Activated T-helper 9 cell treated with anti-CD3 and anti-CD28 coated beads, Interleukin-2, amount 50 U/mL, for 16 hours (primary cell): ENCODE measurements at regions not wholly inside any gene's neighbourhood (a gene's known extent, or its start where the extent isn't known, plus 50 kb on each side); places are given as distances from the start of the nearest gene placed in this dataset.
"Not testable (repeated sequence)": the region's sequence is repeated elsewhere in the genome, so short reads cannot be mapped to it uniquely, and the experiment has no call there.

ENCODE experiments used
- DNase-seq: peaks from one replicate; pipeline ENCODE4 v3.0.0-alpha.2; 2020; ENCODE audit warnings: low read depth

DNA sequence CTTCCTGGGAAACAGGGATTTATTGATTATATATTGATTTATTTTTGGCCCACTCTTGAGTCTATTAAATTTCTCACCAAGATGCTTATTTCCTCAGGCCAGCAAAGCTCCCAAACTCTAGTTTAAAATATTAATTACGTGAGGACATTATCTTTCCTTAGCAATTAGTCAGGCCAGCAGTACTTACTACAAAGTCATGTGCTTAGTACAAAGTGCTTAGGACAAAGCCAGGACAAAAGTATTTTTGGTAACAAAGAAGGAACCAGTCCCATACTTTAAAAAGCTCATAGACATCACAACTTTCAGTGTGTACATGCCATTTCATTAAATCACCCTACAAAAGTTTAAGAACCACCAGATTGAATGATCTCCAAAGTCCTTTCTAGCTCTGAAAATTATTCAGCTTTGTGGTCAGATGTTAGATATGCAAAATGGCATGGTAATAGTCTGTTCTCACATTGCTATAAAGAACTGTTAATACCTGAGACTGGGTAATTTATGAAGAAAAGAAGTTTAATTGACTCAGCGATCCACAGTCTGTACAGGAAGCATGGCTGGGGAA is 94.7 kb upstream of the PWP1 start:
- DNase-seq = no peak

DNA sequence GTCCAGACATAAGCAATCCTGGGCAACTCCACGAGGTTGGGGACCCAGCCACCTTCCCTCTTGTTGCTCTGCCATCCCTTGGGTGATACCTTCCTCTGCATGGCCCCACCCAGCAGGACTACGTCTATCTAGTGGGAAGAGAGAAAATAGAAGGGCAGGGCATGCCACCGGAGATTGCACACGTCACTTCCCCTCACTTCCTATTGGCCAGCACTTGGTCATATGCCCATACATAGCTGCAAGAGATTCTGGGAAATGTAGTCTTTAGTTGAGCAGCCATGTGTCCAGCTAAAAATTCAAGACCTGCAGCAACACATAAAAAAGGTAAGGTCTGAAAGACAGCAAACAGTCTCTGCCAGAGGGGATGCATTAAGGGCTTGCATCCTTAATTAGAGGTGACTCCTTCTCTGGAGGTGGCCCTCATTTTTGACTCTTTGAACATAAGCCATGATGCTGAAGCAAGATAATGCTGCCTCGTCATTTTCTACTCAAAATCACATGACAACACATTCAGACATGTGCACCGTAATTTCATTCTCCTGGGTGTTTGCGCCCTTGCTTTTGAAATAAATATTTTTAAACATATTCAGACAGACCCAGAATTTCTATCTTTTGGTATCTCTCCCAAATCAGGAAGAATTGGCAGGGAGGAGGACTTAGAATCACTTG is 91.8 kb upstream of the PWP1 start:
- no peak for DNase-seq

DNA sequence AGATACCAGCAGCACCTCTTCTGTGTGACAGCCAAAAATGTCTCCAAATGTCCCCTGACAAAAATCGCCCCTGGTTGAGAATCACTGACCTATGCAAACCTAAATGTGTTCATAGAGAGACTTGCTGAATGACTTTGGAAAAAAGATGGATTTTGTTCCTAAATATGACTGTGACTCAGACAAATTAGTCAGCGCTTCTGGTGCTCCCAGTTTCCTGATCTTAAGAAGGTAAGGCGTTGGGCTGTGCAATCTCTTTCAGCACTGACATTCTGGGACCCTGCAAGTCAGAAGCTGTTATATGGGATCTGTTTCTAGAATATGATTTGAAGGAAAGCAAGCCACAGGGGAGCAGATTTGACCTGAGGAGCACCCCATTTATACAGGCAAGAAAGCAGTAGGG is 90.6 kb upstream of the PWP1 start:
- no peak for DNase-seq

DNA sequence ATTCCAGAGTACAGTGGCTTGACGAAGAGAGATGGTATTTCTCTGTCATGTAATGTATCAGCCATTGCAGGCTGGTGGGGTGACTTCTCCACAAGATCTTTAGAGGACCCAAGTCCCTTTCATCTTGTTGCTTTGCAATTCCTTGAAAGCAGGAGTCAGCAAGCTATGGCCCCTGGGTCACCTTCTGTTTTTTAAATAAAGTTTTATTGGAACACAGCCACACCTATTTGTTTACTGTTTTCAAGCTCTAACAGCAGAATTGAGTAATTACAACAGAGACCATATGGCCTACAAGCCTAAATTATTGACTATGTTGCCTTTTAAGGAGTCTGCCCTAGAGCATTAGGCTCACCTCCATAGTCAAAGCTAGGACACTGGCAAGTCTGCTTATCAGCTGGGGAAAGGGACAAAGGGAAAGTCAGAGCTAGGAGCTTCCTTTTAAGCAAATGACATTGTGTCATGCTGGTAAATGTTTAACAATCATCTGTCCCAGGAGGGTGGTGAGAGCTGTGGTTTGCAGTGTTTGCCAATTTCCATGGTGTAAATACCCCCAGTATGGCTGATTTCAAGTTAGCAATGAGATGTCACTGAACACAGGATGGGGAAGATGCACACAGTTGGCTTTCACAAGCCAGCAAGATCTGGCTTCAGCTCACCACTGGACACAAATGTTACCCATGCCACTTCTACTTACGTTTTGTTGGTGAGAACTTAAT is 87.7 kb upstream of the PWP1 start:
- DNase-seq = no peak

DNA sequence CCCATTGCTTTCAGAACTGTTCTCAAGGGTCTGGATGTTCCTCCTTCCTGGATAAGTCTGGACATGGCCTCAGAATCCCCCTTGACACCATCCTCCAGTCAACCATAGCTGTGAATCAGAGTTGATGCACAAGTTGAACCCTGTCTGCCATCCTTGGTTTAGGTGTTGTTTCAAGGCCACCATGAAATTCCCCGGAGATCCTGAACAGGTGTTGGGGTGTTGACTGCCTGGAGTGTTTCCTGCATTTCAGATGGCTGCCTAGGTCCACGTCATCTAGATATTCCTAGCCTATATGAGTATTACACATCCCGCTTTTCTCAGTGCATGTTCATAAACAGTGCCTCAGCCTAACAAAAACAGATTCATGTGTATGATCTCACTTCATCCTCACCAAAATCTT is 86.7 kb upstream of the PWP1 start:
- DNase-seq = no peak

DNA sequence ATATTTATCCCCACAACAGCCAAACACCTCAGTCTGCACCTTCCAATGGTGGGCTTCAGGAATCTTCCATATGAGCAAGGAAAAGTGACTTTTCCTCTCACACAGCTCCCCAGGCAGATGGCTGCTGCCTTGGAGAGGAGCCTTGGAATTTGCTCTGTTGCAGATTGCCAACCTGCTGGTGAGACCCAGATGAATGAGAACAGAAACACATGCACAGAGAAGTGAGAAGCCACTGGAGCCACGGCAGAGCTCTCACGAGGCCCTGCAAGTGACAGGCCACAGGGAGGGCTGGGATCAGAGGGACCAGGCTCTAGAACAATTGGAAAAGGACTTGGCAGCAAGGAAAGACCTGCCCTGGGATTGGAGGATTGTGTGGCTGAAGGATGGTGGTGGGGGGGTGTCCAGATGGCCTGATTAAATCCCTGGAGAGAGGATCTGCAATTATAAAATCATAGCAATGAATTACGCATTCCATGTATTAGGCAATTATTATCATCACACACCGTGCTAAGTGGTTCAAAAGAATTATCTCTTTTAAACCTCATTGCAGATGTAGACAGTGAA is 84.9 kb upstream of the PWP1 start:
- DNase-seq = no peak

DNA sequence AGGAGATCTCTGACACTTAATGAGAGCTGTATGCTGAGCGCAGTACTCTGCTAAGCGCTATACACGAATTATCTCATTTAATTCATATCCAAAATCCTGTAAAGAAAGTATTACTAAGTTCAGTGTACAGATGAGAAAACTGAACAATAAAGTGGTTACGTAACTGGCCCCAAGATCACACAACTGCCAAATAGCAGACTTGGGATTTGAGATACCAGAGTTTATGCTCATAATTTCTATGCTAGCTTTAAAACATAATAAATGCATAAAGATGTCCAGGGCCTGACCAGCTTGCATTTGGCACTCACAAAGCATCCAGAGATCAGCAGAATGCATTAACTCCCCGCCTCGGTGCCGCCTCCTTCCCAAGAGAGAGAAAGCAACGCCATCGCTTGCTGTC is 83.2 kb upstream of the PWP1 start:
- no peak for DNase-seq

DNA sequence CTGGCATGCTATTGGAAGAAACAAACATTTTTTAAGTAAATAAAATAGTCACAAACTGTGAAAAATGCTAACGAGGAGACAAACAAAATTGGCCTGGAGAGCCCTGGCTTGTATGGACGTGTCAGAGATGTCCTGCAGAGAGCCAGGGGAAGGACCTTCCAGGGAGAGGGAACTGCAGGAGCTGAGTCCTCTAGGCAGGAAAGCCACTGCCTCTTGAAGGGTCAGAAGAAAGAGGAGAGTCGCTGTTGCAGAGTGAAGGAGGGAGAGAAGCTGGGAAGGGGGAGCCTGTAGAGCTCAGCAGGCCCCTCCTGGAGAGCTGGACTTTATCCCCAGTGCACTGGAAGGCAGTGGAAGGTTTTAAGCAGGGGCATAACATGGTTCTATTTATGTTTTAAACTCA is 80.3 kb upstream of the PWP1 start:
- no peak for DNase-seq

DNA sequence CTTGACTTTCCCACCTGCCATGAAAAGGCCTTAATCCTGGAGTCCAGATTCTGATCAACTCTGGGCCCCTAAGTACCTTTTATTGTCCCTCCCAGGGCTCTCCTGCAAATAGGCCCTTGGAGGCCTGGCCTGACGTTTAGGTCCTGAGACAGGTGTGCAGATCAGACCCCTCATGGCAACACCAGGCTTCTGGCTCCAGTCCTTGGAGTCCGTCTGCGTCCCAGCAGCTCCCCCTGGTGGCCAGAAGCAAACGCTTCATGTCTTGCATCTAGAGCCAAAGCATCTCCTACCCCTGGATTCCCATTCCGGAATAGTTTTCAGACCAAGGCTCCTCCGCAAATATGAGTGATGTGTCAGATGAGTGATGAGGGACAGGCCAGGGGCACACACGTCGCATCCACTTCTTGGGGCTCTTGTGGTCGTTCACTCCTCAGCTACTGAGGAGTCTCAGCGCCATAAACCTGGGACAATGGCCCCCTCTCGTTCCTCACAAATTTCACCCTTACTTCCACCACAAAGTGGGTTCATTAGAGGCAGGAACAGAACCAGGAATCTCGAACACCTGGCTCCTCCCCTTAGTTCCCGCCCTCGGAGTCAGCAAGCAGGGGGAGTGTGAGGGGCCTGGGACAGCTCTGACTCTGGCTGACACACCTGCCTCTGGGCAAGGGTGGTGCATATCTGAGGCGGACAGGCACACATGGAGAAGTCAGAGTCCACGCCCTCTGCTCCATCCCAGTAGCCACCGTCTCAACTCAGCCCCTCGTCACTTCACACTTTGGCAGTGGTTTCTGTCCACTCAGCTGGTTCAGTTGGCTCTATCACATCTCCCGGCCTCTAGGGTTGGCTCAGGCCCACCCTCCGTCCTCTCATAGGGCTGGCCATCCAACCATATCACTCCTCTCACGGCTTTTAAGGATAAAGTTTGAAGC is 77.9 kb upstream of the PWP1 start:
- DNase-seq = peak; percentile 72

DNA sequence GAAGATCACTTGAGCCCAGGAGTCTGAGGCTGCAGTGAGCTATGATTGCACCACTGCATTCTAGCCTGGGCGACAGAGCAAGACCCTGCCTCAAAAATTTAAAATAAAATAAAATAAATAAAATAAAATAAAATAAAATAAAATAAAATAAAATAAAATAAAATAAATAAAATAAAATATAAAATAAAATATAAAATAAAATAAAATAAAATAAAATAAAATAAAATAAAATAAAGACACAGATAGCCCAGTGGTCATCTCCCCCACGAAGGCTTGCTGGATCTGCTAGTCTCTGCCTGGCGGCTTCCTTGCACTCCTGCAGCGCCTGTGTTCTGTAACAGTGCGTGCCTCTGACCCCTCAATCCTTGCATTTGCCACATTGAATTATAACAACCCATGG is 76.8 kb upstream of the PWP1 start:
- DNase-seq = not testable (repeated sequence)

DNA sequence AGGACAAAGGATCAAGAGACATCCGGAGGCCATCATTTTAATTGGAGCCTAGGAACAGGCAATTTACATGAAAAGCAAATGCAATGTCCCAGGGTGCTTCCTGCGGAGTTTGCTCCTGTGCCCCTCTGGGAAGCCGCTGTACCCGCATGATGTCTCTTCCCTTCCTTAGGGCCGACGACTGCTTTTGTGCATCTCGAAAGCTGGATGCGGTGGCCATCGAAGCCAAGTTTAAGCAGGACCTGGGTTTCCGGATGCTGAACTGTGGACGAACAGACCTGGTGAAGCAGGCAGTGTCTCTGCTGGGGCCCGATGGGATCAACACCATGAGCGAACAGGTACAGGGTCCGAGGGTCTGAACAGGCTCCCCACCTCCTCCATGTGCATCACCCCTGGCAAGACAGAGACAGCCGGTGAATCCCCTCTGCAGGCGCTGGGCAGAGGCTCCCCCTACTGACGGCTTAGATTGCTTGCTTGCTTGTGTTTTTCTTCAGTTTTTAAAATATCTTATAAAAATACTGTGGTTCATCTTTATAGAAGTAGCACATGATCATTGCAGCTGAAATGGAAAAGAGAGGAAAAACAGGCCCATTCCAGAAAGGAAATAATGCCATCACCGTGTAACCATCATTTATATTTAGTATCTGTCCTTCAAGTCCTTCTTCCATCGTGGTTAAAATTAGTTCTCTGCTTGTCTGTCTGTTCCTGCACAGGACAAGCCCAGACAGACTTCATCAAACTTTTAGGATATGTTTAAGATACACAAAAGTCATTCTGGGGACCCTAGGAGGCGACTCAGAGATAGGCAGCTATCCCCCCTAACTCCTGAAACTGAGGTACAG is 75.4 kb upstream of the PWP1 start:
- no peak for DNase-seq

DNA sequence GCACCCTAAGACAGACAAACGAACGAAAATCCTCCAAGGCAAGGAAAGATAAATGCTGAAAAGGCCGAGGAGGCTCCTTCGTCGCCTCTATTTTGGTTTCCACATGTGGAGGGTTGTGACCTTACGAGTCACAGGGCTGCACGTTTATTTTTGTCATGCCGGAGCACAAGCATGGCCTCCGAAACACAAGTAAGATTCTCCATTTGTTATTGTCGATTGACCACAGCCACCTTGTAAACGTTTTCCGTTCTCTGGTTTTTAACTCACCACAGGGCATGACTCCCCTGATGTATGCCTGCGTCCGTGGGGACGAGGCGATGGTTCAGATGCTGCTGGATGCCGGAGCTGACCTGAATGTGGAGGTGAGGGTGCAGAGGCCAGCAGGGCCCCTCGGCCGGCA is 73.1 kb upstream of the PWP1 start:
- DNase-seq = no peak

DNA sequence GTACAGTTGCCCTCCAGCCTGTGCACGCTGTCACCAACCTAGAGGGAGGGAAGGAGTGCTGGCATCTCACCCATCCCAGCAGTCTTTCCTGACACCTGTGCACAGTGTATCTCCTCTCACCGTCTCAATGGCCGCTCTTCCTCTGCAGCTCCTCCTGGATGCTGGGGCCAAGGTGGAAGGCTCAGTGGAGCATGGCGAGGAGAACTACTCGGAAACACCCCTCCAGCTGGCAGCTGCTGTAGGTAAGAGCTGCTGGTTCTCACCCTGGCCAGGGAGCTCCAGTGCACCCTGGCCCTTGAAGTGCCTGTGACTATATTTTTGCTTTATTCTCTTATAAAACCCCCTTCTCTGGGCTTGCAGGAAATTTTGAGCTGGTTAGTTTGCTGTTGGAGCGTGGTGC is 68.7 kb upstream of the PWP1 start:
- DNase-seq = no peak

DNA sequence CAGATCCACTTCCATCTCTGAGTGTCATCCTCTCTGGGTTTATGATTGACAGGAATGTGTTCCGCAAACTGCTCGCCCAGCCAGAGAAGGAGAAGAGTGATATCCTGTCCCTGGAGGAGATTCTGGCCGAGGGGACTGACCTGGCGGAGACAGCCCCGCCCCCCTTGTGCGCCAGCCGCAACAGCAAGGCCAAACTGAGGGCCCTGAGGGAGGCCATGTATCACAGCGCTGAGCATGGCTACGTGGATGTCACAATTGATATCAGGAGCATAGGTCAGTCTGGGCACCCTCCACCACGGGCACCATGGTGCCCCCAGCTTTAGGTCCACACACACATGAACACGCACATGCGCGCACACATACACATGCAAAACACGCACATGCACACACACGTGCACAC is 67.5 kb upstream of the PWP1 start:
- DNase-seq = no peak

DNA sequence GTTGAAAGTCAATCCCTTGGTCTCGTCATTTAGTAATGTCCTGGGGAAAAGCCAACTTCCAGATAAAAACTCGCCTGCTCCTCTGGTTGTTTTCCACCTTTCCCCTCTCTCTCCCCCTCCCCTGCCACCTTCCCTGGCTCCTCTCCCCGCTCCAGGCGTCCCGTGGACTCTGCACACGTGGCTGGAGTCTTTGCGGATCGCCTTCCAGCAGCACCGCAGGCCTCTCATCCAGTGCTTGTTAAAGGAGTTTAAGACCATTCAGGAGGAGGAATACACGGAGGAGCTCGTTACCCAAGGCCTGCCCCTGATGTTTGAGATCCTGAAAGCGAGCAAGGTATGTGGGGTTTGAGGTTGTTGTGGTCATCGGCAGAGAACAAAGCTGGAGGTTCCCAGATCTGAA is 65.8 kb upstream of the PWP1 start:
- DNase-seq = no peak

DNA sequence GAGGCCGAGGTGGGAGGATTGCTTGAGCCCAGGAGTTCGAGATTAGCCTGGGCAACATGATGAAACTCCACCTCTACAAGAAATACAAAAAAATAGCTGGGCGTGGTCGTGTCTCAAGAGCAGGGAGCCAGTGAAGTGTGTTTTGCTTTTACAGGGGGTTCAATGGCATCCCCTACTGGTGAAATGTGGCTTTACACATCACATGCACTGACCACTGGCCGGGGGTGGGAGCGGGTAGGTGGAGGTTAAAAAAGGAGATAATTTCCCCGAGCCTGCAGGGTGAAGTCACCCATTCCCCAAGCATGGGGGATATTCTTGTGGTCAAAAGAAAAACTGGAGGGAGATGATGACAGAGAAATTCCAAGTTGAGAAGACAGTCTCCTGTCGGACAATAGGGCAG is 63.6 kb upstream of the PWP1 start:
- DNase-seq = no peak

DNA sequence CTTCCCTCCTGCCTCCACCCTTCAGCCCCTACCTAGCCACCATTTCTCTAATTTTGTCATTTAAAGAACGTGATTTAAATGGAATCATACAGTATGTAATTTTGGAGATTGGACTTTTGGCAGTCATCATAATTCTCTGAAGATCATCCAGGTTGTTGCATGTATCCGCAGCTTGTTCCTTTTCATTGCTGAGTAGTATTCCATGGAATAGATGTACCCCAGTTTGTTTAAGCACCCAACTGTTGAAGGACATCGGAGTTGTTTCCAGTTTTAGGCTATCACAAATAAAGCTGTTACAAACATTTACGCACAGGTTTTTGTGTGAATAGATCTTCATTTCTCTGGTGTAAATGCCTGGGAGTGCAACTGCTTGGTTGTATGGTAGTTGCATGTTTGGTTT is 61.1 kb upstream of the PWP1 start:
- DNase-seq = no peak

DNA sequence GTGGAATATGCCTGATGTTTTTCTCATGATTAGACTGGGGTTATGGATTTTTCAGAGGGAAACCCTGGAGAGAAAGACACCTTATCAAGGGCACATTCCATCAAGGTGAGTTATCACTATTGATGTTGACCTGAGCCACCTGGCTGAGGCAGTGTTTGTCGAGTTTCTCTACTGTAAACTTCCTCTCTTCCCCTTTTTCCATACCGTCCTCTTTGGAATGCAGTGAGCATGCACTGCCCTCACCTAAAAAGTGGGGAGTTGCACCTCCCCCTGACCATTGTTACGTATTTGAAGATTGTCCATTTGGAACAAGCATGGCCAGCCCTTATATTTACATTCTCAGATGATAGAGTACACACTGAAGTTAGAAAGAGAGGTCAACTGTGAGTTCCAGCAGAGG is 53.9 kb upstream of the PWP1 start:
- DNase-seq = no peak

DNA sequence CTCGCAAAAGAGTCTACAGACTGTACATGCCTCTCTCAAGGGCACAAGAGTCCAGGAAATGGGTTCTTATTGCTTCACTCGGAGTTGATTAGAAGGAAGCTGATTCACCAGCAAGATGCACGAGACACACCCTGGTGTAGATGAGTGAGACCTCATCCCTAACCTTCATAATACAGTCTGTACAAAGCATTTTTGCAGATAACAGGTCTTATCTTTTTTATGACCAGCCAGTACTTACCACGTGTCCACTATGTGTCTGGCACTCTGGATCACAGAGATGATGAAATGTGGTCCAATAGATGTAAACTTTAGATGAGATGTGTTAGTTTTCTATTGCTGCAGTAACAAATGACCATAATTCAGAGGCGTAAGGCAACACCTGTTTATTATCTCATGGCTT is 53.4 kb upstream of the PWP1 start:
- no peak for DNase-seq

DNA sequence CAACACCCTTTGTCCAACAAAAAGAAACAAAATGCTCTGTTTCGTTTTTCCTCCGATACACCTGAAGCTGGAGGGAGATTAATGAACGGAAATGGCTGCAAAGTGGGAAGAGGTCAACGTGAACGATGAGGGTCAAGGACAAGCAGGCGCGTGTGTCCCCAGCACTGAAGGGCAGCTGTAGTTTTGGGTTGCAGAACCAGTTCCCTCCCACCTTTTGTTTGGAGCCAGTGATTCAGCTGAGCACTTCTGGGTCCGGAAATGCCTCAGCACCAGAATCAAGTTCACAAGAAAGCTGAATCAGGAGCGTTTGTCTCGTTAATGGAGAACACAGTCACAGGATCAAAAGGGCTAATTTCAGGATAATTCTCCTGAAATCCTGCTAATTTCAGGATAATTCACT is 51.1 kb upstream of the PWP1 start:
- no peak for DNase-seq

DNA sequence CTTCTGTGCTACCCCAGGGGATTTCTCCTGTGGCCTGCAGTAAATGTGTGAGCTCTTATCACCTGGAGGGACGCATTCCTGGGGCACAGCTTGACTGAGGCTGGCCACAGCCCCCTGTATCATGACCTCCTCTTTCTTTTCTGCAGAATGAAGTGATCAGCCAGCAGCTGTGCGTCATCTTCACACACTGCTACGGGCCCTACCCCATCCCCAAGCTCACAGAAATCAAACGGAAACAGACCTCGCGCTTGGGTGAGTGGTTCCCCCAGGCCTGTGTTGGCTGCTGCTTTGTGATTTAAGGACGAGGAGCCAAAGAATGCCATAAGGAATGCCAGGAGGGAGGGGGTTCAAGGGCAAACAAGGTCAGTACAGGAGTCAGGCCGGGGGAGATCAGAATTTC is 50.5 kb upstream of the PWP1 start:
- no peak for DNase-seq
